Suppressor macrophage (primary cell): ENCODE measurements at regions not wholly inside any gene's neighbourhood (a gene's known extent, or its start where the extent isn't known, plus 50 kb on each side); places are given as distances from the start of the nearest gene placed in this dataset.
"Not testable (repeated sequence)": the region's sequence is repeated elsewhere in the genome, so short reads cannot be mapped to it uniquely, and the experiment has no call there.

Source experiments
- DNase-seq, 4 experiments: peaks; one replicate each; pipeline ENCODE4 v3.0.0-alpha.2; 2020 to 2022

DNA sequence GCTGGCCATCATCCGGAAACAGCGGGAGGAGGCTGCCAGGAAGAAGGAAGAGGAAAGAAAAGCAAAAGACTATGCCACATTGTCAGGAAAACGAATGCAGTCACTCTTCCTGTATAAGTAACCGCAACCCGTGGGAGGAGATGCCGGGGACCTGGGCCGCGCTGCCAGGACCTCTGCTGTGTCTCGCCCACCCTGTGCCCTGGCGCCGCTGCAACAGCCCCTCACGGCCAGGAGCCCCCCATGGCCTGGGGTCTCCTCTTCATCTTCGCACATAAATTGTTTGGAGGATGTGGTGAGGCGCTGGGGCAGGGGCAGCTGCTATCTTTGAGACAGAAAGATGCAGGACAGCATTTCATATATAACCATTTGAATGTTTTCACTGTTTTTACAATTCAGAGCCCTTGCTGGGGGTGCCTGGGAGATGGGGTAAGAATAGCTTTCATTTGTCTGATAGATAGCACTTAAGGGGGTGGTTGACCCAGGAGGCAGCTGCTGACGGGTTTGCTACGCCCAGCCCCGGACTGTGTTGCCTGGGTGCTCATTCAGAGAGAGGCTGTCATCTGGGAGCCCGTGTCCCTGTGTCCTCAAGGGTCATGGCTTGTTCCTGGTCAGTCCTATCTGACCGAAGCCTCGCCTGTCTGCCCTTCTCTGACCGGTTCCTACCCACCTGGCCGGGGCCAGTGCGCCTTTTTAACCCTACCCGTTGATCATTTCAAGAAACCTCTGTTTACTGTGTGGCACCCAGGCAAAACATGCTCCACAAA, 1067.7 kb upstream of the COX7C start:
- DNase-seq: no peak

DNA sequence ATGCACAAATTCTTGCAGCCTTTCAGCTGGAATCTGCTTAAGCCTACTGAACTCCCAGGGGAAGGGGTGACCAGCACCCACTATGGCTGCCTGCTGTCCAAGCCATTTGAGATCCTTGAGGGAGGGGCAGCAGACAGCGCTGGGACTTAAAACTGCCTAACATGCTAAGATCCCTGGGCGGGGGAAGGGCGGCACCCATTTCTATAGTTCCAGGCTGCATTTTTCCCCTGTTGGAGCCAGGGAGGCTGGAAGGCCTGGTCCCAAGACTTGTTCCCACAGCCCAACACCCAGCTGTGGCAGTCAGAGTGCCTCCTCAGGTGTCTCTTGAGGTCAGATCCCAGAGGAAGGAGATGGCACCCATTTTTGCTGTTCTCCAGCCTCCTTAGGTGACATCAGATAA, 1061.3 kb upstream of the COX7C start:
- peak in 1 of 4 experiments; percentile 1 for DNase-seq

DNA sequence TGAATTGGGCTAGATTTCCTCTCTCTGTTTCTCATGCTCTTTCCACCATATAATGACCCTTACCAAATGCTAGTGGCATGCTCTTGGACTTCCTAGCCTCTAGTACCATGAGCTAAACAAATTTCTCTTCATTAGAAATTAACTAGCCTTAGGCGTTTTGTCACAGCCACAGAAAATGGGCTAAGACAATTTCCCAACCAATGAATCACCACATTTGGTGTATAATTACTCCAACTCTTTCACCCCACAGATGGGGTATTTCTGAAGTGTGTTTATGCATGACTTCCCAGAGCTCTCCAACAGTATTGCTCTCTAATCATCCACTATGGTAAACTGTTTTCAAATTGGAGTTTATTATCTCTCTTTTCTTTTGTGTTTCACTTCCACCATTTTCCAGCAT, 1041.1 kb upstream of the COX7C start:
- DNase-seq: no peak

DNA sequence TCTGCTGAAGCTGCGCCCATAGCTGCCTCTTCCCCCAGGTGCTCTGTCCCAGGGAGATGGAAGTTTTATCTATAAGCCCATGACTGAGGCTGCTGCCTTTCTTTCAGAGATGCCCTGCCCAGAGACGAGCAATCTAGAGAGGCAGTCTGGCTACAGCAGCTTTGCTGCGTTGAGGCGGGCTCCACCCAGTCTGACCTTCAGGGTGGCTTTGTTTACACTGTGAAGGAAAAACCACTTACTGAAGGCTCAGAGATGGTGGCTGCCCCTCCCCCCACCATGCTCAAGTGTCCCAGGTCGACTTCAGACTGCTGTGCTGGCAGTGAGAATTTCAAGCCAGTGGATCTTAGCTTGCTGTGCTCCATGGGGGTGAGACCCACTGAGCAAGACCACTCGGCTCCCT, 1029.9 kb upstream of the COX7C start:
- DNase-seq: not testable (repeated sequence)

DNA sequence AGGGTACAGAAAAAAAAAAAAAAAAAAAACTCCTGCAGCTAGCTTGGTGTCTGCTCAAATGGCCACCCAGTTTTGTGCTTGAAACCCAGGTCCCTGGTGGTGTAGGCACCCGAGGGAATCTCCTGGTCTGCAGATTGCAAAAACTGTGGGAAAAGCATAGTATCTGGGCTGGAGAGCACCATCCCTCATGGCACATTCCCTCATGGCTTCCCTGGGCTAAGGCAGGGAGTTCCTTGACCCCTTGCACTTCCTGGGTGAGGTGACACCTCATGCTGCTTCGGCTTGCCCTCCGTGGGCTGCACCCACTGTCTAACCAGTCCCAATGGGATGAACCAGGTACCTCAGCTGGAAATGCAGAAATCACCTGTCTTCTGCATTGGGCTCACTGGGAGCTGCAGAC, 1029.5 kb upstream of the COX7C start:
- DNase-seq: not testable (repeated sequence)

DNA sequence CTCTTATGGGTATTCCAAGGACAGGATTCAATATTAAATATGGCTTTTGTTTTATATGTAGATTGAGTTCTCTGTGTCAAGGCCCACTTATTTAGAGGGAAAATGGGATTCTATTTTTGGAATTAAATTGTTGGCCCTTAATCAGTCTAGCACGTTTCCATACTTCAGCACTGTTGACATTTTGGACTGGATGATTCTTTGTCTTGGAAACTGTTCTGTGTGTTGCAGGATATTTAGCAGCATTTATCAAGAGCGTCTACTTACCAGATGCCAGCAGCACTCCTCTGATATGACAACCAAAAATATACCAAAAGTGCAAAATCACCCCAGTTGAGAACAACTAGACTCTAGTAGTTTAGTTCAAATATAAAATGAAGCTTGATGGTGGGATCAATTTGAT, 1027.0 kb upstream of the COX7C start:
- DNase-seq: no peak

DNA sequence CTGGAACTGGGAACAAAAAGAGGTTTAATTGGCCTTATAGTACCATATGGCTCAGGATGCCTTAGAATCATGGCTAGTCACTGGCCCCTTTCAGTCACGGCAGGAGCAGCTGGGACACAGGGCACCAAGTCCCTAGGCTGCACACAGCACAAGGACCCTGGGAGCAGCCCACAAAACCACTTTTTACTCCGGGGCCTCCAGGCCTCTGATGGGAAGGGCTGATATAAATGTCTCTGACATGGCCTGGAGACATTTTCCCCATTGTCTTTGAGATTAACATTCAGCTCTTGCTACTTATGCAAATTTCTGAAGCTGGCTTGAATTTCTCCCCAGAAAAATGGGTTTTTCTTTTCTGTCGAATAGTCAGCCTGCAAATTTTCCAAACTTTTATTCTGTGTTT, 1026.4 kb upstream of the COX7C start:
- no peak for DNase-seq

DNA sequence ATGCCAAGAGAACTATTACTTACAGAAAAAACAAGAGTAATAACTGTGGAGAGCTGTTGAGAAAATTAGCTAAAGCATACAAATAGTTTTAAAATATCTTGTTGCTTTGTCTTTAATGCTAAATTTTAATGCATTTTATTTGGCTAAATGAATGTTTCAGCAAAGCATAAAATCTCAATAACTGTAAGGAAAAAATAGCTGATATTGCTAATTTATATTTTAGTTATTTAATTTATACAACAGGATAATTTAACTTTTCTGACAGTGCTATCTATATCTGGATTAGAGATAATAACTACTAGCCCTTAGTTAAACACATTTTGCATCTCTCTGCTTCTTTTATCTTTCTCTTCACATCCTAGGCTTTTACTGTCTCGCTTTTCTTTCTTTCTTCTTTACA, 1014.9 kb upstream of the COX7C start:
- no peak for DNase-seq

DNA sequence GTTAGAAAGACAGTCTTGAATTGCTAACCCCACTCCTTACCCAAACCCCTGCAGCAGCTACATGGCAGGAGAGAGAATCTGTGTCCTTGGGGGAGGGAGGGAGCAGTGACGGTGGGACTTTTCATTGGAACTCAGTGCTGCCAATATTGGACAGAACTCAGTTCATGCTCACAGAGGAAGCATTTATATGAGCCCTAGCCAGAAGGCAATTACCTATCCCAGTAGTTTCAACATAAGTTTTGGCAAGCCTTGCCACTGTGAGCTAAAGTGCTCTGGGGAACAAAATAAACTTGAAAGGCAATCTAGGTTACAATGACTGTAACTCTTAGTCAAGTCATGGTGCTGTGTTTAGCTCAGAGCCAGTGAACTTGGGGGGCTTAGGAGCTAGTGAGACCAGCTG, 1013.4 kb upstream of the COX7C start:
- no peak for DNase-seq

DNA sequence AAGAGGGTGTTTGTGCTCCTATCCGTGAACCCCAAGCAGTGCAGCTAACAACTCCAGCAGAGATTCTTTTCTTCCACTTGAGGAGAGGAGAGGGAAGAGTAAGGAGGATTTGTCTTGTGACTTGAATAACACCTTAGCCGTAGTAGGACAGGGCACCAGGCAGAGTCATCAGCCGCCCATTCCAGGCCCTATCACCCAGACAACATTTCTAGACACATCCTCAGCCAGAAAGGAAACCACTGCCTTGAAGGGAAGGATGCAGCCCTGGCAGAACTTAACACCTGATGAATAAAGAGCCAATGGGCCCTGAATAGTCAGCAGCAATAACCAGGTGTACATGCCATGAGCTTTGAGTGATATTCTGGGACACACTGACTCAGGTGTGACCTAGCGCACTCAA, 1013.0 kb upstream of the COX7C start:
- DNase-seq: no peak

DNA sequence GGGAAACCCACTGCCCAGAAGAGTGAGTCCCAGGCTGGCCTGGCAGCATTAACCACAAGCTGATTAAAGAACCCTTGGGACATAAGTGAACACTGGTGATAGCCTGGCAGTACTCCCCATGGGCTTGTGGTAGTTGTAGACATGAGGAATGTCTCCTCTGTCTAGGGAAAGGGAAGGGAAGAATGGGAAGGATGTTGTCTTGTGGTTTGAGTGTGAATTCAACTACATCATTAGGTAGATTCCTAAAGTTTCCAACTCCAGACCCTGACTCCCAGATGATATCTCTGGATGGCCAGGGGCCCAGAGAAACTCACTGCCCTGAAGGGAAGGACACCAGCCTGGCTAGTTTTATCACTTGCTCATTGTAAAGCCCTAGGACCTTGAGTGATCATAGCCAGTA, 1012.4 kb upstream of the COX7C start:
- no peak for DNase-seq

DNA sequence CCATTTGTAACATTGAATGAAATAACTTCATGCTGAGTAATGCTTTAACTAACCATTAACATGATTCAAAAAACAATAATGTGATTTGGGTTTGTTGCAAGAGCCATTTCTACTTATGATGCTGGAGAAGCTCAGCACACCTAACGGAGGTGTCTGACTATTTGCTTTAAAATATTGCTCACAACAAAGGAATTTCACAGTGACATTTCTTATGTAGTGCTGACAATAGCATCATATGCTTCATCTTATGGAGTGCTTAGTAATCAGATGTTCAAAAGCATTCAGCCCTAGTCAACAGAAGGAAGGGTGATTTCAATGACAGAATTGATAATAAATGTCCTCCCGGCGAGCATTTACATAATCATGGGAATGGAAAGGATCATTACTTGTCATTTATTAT, 1003.3 kb upstream of the COX7C start:
- DNase-seq: no peak

DNA sequence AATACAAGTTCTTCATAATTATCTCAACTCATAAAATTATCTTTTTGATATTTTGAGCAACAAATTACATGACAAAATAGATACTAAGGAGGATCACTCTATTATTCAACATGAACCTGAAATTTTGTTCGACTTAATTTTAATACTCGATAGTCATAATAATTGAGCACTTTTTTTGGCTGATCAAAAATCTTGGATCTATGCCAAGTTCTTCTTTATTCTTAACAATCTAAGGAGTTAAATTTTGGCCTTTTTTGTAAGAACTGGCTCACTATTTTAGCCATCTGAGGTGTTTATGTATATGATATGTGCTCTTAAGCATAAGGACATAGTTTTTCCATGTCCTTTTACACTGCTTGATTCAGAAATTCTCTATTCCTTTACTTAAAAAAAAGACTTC, 996.1 kb upstream of the COX7C start:
- no peak for DNase-seq

DNA sequence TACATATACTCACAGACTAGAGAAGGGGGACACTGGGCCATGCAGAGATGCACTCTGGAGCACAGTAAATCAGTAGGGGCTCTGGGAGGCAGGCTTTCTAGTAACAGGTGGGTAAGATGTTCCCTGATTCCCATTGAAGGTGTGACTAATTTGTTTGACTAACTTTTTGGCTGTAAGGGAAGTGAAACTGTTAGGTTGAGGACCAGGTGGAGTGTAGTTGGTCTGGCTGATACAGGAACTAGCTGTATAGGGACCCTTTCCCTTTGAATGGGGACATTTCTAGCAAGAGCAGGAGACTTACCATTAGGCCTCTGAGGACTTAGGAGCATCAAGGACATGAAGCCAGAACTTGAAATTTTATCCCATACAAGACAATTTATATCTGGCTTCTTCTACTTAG, 989.6 kb upstream of the COX7C start:
- DNase-seq: no peak

DNA sequence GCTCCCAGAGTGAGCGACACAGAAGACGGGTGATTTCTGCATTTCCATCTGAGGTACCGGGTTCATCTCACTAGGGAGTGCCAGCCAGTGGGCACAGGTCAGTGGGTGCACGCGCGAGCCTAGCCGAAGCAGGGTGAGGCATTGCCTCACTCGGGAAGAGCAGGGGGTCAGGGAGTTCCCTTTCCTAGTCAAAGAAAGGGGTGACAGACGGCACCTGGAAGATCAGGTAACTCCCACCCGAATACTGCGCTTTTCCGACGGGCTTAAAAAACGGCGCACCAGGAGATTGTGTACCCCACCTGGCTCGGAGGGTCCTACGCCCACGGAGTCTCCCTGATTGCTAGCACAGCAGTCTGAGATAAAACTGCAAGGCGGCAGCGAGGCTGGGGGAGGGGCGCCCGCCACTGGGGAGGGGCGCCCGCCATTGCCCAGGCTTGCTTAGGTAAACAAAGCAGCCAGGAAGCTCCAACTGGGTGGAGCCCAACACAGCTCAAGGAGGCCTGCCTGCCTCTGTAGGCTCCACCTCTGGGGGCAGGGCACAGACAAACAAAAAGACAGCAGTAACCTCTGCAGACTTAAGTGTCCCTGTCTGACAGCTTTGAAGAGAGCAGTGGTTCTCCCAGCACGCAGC, 979.1 kb upstream of the COX7C start:
- not testable (repeated sequence) for DNase-seq

DNA sequence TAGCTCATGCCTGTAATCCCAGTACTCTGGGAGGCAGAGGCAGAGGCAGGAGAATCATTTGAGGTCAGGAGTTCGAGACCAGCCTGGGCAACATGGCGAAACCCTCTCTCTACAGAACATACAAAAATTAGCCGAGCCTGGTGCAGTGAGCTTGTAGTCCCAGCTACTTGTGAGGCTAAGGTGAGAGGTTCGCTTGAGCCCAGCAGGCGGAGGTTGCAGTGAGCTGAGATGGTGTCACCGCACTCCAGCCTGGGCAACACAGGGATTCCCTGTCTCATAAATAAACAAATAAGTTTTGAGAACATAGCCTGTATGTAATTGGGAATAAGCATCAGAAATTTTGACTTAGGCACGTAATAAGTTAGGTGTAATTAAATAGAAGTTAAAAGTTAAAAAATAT, 971.7 kb upstream of the COX7C start:
- no peak for DNase-seq

DNA sequence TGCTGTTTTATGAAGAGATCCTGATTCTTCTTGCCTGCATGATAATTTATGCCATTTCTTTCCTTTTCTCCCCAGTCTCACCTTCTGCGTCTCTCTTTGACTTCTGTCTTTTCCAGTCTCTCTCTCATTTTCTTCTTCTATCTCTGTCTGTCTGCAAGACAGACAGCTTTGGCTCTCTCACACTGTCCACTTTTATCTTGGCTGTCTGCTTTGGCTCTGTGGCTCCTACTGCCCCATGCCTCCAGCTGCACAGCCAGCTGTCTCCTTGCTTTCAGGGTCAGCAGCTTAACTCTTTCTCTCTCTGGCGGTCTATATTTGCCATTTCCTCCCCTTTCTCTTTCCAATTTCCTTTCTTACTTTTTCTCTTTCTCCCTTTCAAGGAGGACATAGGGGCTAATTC, 971.1 kb upstream of the COX7C start:
- DNase-seq: no peak

DNA sequence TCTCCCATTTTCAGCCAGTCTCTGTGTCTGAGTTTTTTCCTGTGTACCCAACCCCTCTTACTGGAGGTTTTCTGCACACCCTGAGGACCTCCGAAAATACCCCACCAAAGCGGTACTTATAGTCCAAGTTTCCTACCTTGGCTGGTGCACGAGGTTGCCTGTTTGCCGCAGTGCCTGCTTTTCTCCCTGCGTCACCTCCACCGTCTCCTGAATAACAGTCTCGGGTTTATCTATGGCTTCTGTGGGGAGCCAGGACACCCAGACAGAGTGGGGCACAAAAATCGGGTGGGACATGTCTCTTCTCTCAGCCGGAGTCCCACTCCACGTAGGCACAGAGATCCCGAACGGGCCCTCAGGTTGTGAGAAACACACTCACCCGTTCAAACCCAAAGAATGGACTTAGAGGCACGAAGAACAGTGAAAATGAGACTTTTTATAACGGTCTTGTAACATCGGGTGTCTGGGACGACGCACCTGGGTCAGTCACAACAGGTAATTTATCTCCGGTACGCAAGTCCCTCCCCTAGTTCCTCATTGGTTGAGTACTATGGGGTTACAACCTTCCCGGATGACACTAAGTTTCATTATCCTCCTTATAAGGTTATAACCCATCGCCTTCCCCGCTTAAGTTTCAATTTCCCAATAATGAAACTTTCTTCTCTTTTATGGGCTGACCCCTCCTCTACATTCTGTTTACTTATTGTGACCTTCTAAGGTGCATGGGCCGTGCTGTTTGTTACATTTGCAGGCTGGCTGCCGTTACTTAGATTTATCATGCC, 970.2 kb upstream of the COX7C start:
- no peak for DNase-seq

DNA sequence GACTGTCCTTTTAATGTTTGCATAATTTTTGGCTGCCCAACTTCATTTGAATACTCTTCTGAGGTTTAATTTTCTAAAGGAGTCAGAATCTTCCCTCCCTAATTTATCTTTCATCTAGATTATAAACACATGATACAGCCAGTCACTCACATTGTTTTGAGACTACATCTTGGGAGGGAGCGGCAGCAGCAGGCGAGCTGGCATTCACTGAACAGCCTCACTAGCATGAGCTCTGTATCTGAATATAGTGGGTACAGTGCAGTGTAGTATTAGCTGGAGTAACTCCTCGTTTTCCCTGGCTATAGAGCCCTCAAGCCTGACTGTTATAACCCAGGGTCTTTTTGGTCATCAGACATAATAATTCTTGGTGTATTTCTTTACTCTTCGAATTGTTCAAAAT, 969.2 kb upstream of the COX7C start:
- DNase-seq: no peak

DNA sequence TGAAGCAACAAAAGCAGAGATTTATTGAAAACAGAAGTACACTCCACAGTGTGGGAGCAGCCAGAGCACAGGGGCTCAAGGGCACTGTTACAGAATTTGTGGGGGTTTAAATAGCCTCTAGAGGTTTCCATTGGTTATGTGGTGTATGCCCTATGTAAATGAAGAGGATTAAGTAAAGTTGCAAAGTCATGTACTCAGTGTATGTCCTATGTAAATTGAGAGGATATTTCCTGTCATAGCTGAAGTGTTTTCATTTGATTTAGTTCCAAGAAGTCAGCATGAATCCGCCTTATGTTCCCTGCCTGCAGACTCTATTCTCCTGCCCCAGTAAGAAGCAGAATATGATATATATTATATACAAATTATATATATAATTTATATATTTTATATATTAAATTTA, 966.0 kb upstream of the COX7C start:
- no peak for DNase-seq

DNA sequence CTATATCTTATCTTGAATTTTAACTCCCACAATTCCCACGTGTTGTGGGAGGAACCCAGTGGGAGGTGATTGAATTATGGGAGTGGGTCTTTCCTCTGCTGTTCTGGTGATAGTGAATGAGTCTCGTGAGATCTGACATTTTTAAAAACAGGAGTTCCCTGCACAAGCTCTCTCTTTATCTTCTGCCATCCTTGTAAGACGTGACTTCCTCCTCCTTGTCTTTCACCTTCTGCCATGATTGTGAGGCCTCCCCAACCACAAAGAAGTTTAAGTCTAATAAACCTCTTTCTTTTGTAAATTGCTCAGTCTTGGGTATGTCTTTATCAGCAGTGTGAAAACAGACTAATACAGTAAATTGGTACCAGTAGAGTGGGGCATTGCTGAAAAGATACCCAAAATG, 963.6 kb upstream of the COX7C start:
- not testable (repeated sequence) for DNase-seq

DNA sequence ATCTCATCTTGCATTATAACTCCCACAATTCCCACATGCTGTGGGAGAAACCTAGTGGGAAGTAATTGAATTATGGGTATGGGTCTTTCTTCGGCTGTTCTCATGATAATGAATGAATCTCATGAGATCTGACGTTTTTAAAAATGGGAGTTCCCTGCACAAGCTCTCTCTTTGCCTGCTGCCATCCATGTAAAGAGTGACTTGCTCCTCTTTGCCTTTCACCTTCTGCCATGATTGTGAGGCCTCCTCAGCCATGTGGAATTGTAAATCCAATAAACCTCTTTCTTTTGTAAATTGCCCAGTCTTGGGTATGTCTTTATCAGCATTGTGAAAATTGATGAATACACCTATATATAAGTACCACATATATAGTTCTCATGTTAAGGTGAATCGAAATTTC, 961.7 kb upstream of the COX7C start:
- DNase-seq: no peak

DNA sequence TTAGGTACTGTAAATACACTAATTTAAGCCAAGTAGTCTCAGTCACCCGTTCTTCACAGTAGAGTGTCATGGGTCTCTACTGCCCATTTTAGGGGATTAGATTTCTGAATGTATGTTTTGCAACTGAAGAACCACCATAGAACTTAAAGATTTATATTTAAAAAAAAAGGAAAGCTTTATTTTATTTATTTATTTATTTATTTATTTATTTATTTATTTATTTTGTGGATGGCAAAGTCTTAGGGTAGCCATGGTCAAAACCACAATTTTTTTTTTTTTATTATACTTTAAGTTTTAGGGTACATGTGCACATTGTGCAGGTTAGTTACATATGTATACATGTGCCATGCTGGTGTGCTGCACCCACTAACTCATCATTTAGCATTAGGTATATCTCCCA, 960.4 kb upstream of the COX7C start:
- DNase-seq: not testable (repeated sequence)
